Sigmoid colon (tissue), 6 donors: ENCODE measurements at regions not wholly inside any gene's neighbourhood (a gene's known extent, or its start where the extent isn't known, plus 50 kb on each side); places are given as distances from the start of the nearest gene placed in this dataset.

ENCODE experiments used
- DNase-seq: peaks from one replicate; pipeline ENCODE4 v3.0.0-alpha.2; 2019
- H3K27ac ChIP-seq, 4 donors: fragments of 200-600 bp; sonication (generic); one replicate each; pipeline ENCODE4 v1.5.1; 2016 to 2019; ENCODE audit warnings: mild to moderate bottlenecking in 1 of 4
- H3K27me3 ChIP-seq, 3 donors: fragments of 200-600 bp; sonication (generic); one replicate each; pipeline ENCODE4 v1.5.1; 2019; ENCODE audit warnings: mild to moderate bottlenecking in 1 of 3
- H3K36me3 ChIP-seq, 4 donors: fragments of 200-600 bp; sonication (generic); one replicate each; pipeline ENCODE4 v1.5.1; 2016 to 2019
- H3K4me1 ChIP-seq, 4 donors: fragments of 200-600 bp; sonication (generic); one replicate each; pipeline ENCODE4 v1.5.1; 2017 to 2019
- H3K4me3 ChIP-seq, 4 donors: fragments of 200-600 bp; sonication (generic); one replicate each; pipeline ENCODE4 v1.5.1; 2017 to 2019; ENCODE audit warnings: mild to moderate bottlenecking in 2 of 4, moderate library complexity in 1 of 4
- H3K9me3 ChIP-seq, 4 donors: fragments of 200-600 bp in 3 of 4; sonication (generic) in 3 of 4; one replicate each; pipeline versions ENCODE4 v1.5.1 to v1.6.1; 2013 to 2019
- EP300 ChIP-seq, 4 donors: sonication (generic); formaldehyde crosslinking; IDR thresholded peaks; one replicate each; pipeline ENCODE4 v1.6.1; 2017; ENCODE audit warnings: antibody characterized with exemption in 4 of 4
- POLR2A ChIP-seq, 2 donors: fragments of 450-650 bp; IDR thresholded peaks; one replicate each; pipeline ENCODE4 v1.6.1; 2016; ENCODE audit warnings: antibody characterized with exemption in 2 of 2, mild to moderate bottlenecking in 2 of 2, moderate library complexity in 2 of 2
- POLR2AphosphoS5 ChIP-seq, 4 donors: sonication (generic); formaldehyde crosslinking; IDR thresholded peaks; one replicate each; pipeline ENCODE4 v1.6.1; 2017; ENCODE audit warnings: antibody characterized with exemption in 4 of 4
- WGBS, 2 donors: extraction: QIAGEN DNeasy Blood & Tissue Kit; methylation state at CpG; one replicate each; pipeline ENCODE4 v1.1.7; 2013; 5-methylcytosine and 5-hydroxymethylcytosine counted together
- intact Hi-C: fragments of 100-400 bp; cut with DNase I; formaldehyde crosslinking; loops from one replicate; pipeline ENCODE4 v1.15.1; 2023
- TF ChIP-seq, protein P1 (sequence below), 4 experiments: fragments of 450-650 bp in 3 of 4; fragments of 200-600 bp in 1 of 4; IDR thresholded peaks; one replicate each; pipeline ENCODE4 v1.5.1; 2016 to 2019; ENCODE audit warnings: antibody characterized with exemption in 4 of 4, mild to moderate bottlenecking in 3 of 4, moderate library complexity in 2 of 4
- donor health status: healthy with polysubstance abuse.
- donor health status: healthy.

- Histone ChIP-seq H3K36me3 (no peaks in the 10 kb centered on the region), H3K27ac (no peak overlapping the region), H3K4me1 (no peaks in the 10 kb centered on the region), H3K27me3 (no peaks in the 10 kb centered on the region), H3K4me3 (no peak overlapping the region), H3K9me3 (no peaks in the 10 kb centered on the region)
- TF ChIP-seq POLR2A (IDR thresholded peaks at IDR 0.05), result no peak
- no peak for TF ChIP-seq EP300 (IDR thresholded peaks at IDR 0.05)
- TF ChIP-seq, protein P1, sequence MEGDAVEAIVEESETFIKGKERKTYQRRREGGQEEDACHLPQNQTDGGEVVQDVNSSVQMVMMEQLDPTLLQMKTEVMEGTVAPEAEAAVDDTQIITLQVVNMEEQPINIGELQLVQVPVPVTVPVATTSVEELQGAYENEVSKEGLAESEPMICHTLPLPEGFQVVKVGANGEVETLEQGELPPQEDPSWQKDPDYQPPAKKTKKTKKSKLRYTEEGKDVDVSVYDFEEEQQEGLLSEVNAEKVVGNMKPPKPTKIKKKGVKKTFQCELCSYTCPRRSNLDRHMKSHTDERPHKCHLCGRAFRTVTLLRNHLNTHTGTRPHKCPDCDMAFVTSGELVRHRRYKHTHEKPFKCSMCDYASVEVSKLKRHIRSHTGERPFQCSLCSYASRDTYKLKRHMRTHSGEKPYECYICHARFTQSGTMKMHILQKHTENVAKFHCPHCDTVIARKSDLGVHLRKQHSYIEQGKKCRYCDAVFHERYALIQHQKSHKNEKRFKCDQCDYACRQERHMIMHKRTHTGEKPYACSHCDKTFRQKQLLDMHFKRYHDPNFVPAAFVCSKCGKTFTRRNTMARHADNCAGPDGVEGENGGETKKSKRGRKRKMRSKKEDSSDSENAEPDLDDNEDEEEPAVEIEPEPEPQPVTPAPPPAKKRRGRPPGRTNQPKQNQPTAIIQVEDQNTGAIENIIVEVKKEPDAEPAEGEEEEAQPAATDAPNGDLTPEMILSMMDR (IDR thresholded peaks at IDR 0.05), result no peak
- TF ChIP-seq POLR2AphosphoS5 (IDR thresholded peaks at IDR 0.05), result no peak
- no peak for DNase-seq
- intact Hi-C loops, result no loop called here
These were observed 361.8 kb upstream of the ADGRB3 start for GRCh38 chr6:68273297-68273696.

DNA sequence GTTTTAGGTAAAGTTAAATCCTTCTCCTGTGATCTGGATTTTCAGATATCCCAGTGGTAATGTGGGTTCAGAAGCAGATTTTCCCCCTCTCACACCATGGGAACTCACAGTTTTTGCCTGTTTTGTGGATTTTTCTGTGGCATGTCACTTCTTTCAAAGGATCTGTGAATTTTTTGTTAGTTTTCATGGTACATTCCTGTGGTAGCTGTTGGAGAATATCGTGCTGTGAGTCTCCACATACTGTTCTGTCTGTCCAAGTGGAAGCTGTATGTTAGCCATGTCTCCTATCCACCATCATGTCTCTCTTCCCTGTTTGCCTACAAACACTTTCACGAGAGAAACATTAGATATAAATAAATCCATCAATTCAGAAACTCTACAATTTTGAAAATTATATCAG, 378.7 kb upstream of the ADGRB3 start:
- Histone ChIP-seq H3K9me3 (peaks cover 0 to 3% (median 0%) of the 10 kb centered on the region in 4 donors), H3K27ac (no peak overlapping the region), H3K36me3 (no peaks in the 10 kb centered on the region), H3K4me3 (no peak overlapping the region), H3K27me3 (no peaks in the 10 kb centered on the region), H3K4me1 (no peaks in the 10 kb centered on the region)
- DNase-seq, result no peak
- no peak for TF ChIP-seq POLR2A (IDR thresholded peaks at IDR 0.05)
- TF ChIP-seq POLR2AphosphoS5 (IDR thresholded peaks at IDR 0.05), result no peak
- no peak for TF ChIP-seq EP300 (IDR thresholded peaks at IDR 0.05)
- TF ChIP-seq, protein P1 (IDR thresholded peaks at IDR 0.05), result no peak
- 54 to 64% methylated on average over 2 of the region's 2 CpGs for WGBS, 2 donors
- intact Hi-C loops, result no loop called here

DNA sequence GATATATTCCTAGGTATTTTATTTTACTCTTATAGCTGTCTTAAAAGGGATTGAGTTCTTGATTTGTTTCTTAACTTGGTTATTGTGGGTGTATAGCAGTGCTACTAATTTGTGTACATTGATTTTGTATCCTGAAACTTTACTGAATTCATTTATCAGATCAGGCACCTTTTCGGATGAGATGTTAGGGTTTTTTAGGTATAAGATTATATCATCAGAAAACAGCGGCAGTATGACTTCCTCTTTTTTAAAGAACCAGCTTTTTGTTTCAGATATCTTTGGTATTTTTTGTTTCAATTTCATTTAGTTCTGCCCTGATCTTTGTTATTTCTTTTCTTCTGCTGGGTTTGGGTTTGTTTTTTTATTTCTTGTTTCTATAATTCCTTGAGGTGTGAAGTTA, 382.4 kb upstream of the ADGRB3 start:
- 56 to 75% methylated on average over 2 of the region's 2 CpGs for WGBS, 2 donors
- intact Hi-C loops, result no loop called here
- TF ChIP-seq EP300 (IDR thresholded peaks at IDR 0.05), result no peak
- no peak for TF ChIP-seq POLR2A (IDR thresholded peaks at IDR 0.05)
- no peak for TF ChIP-seq POLR2AphosphoS5 (IDR thresholded peaks at IDR 0.05)
- TF ChIP-seq, protein P1 (IDR thresholded peaks at IDR 0.05), result no peak

GRCh38 chr6:68247782-68248181, 387.3 kb upstream of the ADGRB3 start:
- Histone ChIP-seq H3K4me1 (no peaks in the 10 kb centered on the region), H3K27ac (no peak overlapping the region), H3K4me3 (no peak overlapping the region), H3K9me3 (no peaks in the 10 kb centered on the region), H3K27me3 (no peaks in the 10 kb centered on the region), H3K36me3 (no peaks in the 10 kb centered on the region)
- intact Hi-C loops, result no loop called here
- DNase-seq, result no peak
- WGBS, 2 donors, result 95% methylated on average over 4 of the region's 4 CpGs
- TF ChIP-seq, protein P1 (IDR thresholded peaks at IDR 0.05), result no peak
- TF ChIP-seq POLR2A (IDR thresholded peaks at IDR 0.05) (no peak), POLR2AphosphoS5 (IDR thresholded peaks at IDR 0.05) (no peak), EP300 (IDR thresholded peaks at IDR 0.05) (no peak)

More for the DNA sequence above, 382.4 kb upstream of the ADGRB3 start:
- H3K27me3 ChIP-seq, result no peaks in the 10 kb centered on the region
- H3K4me3 ChIP-seq, result no peak overlapping the region
- H3K27ac ChIP-seq, result no peak overlapping the region
- no peak for DNase-seq
- H3K9me3 ChIP-seq, result peaks cover 0 to 3% (median 0%) of the 10 kb centered on the region in 4 donors
- H3K36me3 ChIP-seq, result no peaks in the 10 kb centered on the region
- no peaks in the 10 kb centered on the region for H3K4me1 ChIP-seq

- H3K36me3 ChIP-seq, result no peaks in the 10 kb centered on the region
- H3K4me3 ChIP-seq, result no peak overlapping the region
- H3K27me3 ChIP-seq, result no peaks in the 10 kb centered on the region
- H3K27ac ChIP-seq, result no peak overlapping the region
- H3K4me1 ChIP-seq, result no peaks in the 10 kb centered on the region
- H3K9me3 ChIP-seq, result no peaks in the 10 kb centered on the region
- DNase-seq, result no peak
- intact Hi-C loops, result no loop called here
- TF ChIP-seq, protein P1 (IDR thresholded peaks at IDR 0.05), result no peak
These were observed 394.4 kb upstream of the ADGRB3 start for GRCh38 chr6:68240726-68241125.
